Fibroblast of lung (primary cell): ENCODE measurements at regions not wholly inside any gene's neighbourhood (a gene's known extent, or its start where the extent isn't known, plus 50 kb on each side); places are given as distances from the start of the nearest gene placed in this dataset.

Source experiments
- CTCF ChIP-seq, 2 donors: IDR thresholded peaks in 1 of 2; conservative IDR thresholded peaks in 1 of 2; 1 replicate in 1 of 2; 2 replicates in 1 of 2; pipeline ENCODE4 v1.5.1; 2011 to 2012; ENCODE audit warnings: low read length in 2 of 2, control low read depth in 1 of 2, inconsistent platforms in 1 of 2, low read depth in 1 of 2, mild to moderate bottlenecking in 1 of 2
- EZH2 ChIP-seq: IDR thresholded peaks from 2 replicates; pipeline ENCODE4 v1.5.1; 2012; ENCODE audit warnings: low read length, control low read depth, mild to moderate bottlenecking; ENCODE audit errors: missing control alignments

- TF ChIP-seq CTCF (conservative IDR thresholded peaks at IDR 0.05 in 1 of 2, IDR thresholded peaks at IDR 0.05 in 1 of 2; ENCODE audit: low read depth in 1 of 2, low read length in 2 of 2) (no peak), EZH2 (no peak)
Measured at GRCh38 chr20:39784693-39785092, 822.5 kb downstream of the DHX35 start.
